Ectodermal cell (in vitro differentiated cells): ENCODE measurements at regions not wholly inside any gene's neighbourhood (a gene's known extent, or its start where the extent isn't known, plus 50 kb on each side); places are given as distances from the start of the nearest gene placed in this dataset.

Experiments
- H3K27ac ChIP-seq: 2 replicates; pipeline ENCODE4 v1.7.0; 2013; ENCODE audit warnings: mild to moderate bottlenecking, low read depth, low read length; ENCODE audit not compliant: insufficient read depth, poor library complexity, severe bottlenecking
- H3K27me3 ChIP-seq: 2 replicates; pipeline ENCODE4 v1.7.0; 2013; ENCODE audit warnings: mild to moderate bottlenecking, low read length; ENCODE audit not compliant: insufficient read depth, control insufficient read depth, poor library complexity, severe bottlenecking
- H3K36me3 ChIP-seq: one replicate; pipeline ENCODE4 v1.7.0; 2013; ENCODE audit warnings: low read length; ENCODE audit not compliant: control insufficient read depth, insufficient read depth
- H3K4me1 ChIP-seq: one replicate; pipeline ENCODE4 v1.7.0; 2013; ENCODE audit warnings: low read length; ENCODE audit not compliant: control insufficient read depth, insufficient read depth
- H3K4me3 ChIP-seq: 2 replicates; pipeline ENCODE4 v1.7.0; 2013; ENCODE audit warnings: low read depth, low read length, control low read depth; ENCODE audit not compliant: insufficient read depth
- H3K9me3 ChIP-seq: 2 replicates; pipeline ENCODE4 v1.7.0; 2013; ENCODE audit warnings: mild to moderate bottlenecking, low read length, moderate library complexity; ENCODE audit not compliant: control insufficient read depth
- WGBS, 2 experiments: methylation state at CpG; one replicate each; pipeline ENCODE4 v1.1.7; 2013; ENCODE audit warnings: missing lambda C conversion rate in 2 of 2; 5-methylcytosine and 5-hydroxymethylcytosine counted together

DNA sequence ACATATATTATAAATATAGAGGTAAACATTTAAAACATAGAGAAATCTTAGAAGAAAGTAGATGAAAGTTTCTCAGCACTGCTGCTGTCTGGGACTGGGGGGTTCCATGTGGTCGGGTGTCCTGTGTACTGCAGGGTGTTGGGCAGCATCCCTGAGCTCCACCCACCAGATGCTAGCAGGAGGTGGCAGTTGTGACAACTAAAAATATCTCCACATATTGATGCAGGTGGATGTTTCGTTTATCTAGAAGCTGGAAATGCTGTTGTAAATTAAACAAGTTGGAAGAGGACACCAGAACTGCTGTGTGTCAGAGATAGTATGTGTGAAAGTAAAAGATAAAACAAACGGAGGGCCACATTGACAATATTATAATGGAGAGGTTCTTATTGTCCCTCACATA lies 297.1 kb upstream of the USP9Y start:
- 60 to 88% methylated on average over 2 to 3 of the region's 3 CpGs for WGBS, 2 experiments
- no peaks in the 10 kb centered on the region for H3K36me3 ChIP-seq
- no peaks in the 10 kb centered on the region for H3K9me3 ChIP-seq
- H3K27me3 ChIP-seq, result no peaks in the 10 kb centered on the region
- no peak overlapping the region for H3K27ac ChIP-seq
- no peak overlapping the region for H3K4me3 ChIP-seq
- no peaks in the 10 kb centered on the region for H3K4me1 ChIP-seq

- H3K36me3 ChIP-seq, result no peaks in the 10 kb centered on the region
- H3K27me3 ChIP-seq, result no peaks in the 10 kb centered on the region
- WGBS, 2 experiments, result 60 to 74% methylated on average over 3 of the region's 3 CpGs
- H3K27ac ChIP-seq, result no peak overlapping the region
- no peaks in the 10 kb centered on the region for H3K4me1 ChIP-seq
- H3K9me3 ChIP-seq, result no peaks in the 10 kb centered on the region
- H3K4me3 ChIP-seq, result no peak overlapping the region
Measured at GRCh38 chrY:12408236-12408635, 292.8 kb upstream of the USP9Y start.

DNA sequence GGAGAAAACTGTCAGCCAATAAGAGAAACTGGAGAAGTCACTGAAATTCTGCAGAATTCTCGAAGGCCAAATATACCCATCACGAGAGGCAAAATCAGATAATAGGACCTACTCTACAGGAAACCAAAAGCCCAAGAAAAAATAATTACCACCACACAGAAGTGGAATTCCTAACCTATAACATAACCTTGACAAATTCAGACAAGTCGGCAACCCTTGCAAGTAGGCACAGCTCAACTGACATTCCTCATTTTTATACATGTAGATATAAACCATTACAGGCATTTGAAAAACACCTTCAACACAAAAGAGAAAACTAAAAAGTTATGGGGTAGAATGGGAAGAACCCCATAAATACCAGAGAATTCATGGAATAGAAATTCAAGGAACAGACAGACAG lies 290.3 kb upstream of the USP9Y start:
- Histone ChIP-seq H3K9me3 (no peaks in the 10 kb centered on the region), H3K4me1 (no peaks in the 10 kb centered on the region), H3K4me3 (no peak overlapping the region), H3K27ac (no peak overlapping the region), H3K36me3 (no peaks in the 10 kb centered on the region), H3K27me3 (no peaks in the 10 kb centered on the region)
- 93 to 96% methylated on average over 2 to 3 of the region's 3 CpGs for WGBS, 2 experiments

DNA sequence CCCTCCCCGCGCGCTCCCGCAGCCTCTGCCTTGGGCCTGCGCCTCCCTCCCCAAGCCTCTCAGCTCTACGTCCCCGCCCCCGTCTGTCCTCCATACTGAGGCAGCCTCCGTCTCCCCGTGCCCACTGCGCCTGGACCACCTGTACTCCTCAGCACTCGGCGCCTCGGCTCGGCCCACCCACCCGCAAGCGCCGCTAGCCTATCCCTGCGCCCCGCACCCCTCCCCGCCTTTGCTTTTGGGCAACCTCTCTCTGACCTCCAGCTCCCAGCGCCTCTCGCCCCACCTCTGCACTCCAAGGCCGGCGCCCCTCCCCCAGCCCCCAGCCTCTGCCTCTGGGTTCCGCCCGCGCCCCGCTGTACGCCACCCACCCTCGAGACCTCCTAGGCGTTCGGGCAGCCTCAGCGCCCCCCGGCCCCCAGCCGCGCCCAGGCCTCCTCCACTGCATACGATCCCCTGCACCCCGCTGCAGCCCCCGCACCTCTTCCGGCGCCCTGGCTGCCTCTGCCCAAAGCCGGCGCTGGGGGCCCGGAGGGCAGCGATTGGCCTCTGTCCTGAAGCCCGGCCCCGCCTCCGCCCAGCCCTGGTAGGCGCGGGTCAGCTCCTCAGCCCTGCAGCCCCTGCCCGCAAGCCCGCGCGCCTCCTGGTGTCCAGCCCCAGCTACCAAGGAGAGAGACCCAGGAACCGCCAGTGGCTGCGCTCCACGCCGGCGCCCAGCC lies 279.8 kb upstream of the USP9Y start:
- peak overlapping the region; percentile 23 for H3K4me3 ChIP-seq
- no peaks in the 10 kb centered on the region for H3K9me3 ChIP-seq
- H3K36me3 ChIP-seq, result no peaks in the 10 kb centered on the region
- no peak overlapping the region for H3K27ac ChIP-seq
- no peaks in the 10 kb centered on the region for H3K27me3 ChIP-seq
- 54 to 55% methylated on average over 60 of the region's 60 CpGs for WGBS, 2 experiments
- no peaks in the 10 kb centered on the region for H3K4me1 ChIP-seq

DNA sequence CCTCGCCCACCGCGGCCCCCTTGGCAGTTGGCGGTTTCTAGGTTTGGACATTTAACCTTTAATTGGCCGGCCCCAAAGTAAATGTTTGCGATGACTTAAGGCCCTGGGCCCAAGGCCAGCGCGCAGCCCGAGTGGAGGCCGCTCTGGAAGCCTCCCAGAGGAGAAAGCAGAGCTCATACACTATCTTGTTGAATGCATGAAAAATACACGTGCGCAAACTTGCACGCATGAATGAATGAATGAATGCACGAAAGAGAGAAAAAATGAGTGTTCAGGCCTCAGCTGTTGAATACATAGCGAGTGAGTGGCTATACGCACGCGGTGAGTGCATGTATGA lies 279.3 kb upstream of the USP9Y start:
- H3K27me3 ChIP-seq, result no peaks in the 10 kb centered on the region
- WGBS, 2 experiments, result 63 to 71% methylated on average over 18 of the region's 18 CpGs
- no peaks in the 10 kb centered on the region for H3K9me3 ChIP-seq
- no peaks in the 10 kb centered on the region for H3K36me3 ChIP-seq
- no peak overlapping the region for H3K27ac ChIP-seq
- no peak overlapping the region for H3K4me3 ChIP-seq
- H3K4me1 ChIP-seq, result no peaks in the 10 kb centered on the region

DNA sequence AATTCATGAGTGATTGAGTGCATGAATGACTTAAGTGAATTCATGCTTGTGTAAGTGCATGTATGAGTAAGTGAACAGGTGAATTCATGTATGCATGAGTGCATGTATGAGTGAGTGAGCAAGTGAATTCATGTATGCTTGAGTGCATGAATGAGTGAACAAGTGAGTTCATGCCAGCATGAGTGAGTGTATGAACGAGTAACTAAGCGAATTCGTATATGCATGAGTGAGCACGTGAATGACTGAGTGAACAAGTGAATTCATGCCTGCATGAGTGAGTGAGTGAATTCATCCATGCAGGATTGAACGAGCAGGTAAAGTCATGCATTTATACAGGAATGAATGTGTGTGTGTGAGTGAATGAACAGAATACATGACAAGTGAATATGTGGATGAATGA lies 278.5 kb upstream of the USP9Y start:
- Histone ChIP-seq H3K9me3 (no peaks in the 10 kb centered on the region), H3K27me3 (no peaks in the 10 kb centered on the region), H3K4me3 (no peak overlapping the region), H3K27ac (no peak overlapping the region), H3K4me1 (no peaks in the 10 kb centered on the region), H3K36me3 (no peaks in the 10 kb centered on the region)
- 77 to 79% methylated on average over 5 of the region's 5 CpGs for WGBS, 2 experiments

DNA sequence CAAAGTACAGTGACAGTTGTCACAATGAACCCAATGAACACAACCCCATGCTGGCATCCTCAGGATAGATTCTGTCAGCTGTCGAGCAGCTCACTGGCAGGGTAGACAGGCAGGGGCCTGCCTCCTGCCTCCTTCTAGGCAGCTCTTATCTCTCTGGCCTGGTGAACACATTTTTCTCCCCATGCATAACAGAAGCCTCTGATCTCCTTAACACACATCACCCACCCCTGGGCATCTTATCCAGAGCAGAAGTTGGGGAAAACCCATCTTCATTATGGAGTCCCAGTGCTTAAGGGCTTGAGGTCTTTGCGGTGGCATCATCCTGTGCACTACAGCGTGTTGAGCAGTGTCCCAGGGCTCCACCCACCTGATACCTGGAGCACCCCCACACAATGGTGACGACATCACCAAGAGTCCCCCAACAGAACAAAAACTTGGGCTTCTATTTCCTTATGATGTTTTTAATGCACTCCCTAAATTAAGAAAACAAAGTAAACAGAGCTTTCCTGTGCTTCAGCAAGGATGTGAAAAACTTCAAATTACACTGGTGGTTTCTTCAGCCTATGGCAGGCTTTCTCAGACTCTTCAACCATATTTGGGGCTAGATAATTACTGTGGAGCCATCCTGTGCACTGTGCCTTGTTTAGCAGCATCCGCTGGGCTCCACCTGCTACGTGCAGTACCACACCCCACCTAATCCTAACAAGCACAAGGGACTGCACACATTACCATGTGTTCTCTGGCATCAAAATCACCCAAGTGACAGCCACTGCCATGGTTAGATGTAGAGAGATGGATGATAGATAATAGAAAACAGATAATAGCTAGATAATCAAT lies 277.4 kb upstream of the USP9Y start:
- WGBS, 2 experiments, result 68 to 77% methylated on average over 6 of the region's 6 CpGs
- Histone ChIP-seq H3K36me3 (no peaks in the 10 kb centered on the region), H3K4me3 (no peak overlapping the region), H3K27me3 (no peaks in the 10 kb centered on the region), H3K4me1 (no peaks in the 10 kb centered on the region), H3K9me3 (no peaks in the 10 kb centered on the region), H3K27ac (no peak overlapping the region)

GRCh38 chrY:12425506-12425905 lies 275.5 kb upstream of the USP9Y start:
- WGBS, 2 experiments, result 40 to 61% methylated on average over 5 to 6 of the region's 6 CpGs
- no peaks in the 10 kb centered on the region for H3K9me3 ChIP-seq
- no peaks in the 10 kb centered on the region for H3K4me1 ChIP-seq
- no peak overlapping the region for H3K4me3 ChIP-seq
- H3K36me3 ChIP-seq, result no peaks in the 10 kb centered on the region
- no peaks in the 10 kb centered on the region for H3K27me3 ChIP-seq
- no peak overlapping the region for H3K27ac ChIP-seq

DNA sequence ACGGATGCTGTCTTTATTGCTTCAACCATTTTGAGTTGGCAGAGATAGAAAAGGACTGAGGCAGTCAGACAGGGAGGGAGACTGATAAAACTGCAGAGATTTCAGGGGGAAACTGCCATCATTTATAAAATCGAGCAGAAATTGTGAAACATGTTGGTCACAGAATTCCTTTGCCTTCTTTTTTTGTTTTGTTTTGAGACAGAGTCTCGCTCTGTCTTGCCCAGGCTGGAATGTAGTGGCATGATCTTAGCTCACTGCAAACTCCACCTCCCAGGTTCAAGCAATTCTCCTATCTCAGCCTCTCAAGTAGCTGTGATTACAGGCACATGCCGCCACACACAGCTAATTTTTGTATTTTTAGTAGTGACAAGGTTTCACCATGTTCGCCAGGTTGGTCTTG lies 273.7 kb upstream of the USP9Y start:
- Histone ChIP-seq H3K9me3 (no peaks in the 10 kb centered on the region), H3K4me3 (no peak overlapping the region), H3K36me3 (no peaks in the 10 kb centered on the region), H3K27me3 (no peaks in the 10 kb centered on the region), H3K27ac (no peak overlapping the region), H3K4me1 (no peaks in the 10 kb centered on the region)
- 73% methylated on average over 4 to 5 of the region's 5 CpGs for WGBS, 2 experiments

GRCh38 chrY:12431546-12431945 lies 269.5 kb upstream of the USP9Y start:
- H3K9me3 ChIP-seq, result no peaks in the 10 kb centered on the region
- no peak overlapping the region for H3K27ac ChIP-seq
- no peaks in the 10 kb centered on the region for H3K4me1 ChIP-seq
- 35 to 39% methylated on average over 5 to 6 of the region's 6 CpGs for WGBS, 2 experiments
- no peaks in the 10 kb centered on the region for H3K27me3 ChIP-seq
- H3K36me3 ChIP-seq, result no peaks in the 10 kb centered on the region
- no peak overlapping the region for H3K4me3 ChIP-seq
